ENCODE measurements at regions not wholly inside any gene's neighbourhood (a gene's known extent, or its start where the extent isn't known, plus 50 kb on each side); places are given as distances from the start of the nearest gene placed in this dataset.

DNA sequence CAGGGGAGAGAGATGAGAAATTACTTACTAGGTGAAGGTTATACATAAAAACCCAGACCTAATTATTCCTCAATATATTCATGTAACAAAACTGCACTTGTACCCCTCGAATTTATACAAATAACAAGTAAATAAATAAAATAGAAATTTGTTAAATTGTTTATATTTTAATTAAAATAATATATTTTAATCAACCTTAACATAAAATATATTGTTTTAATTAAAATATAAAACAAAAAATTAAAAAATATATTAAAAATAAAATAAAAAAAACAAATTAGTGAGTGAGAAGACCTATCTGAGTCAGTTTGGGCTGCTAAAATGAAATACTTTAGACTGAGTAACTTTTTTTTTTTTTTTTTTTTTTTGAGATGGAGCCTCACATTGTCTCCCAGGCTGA lies 87.4 kb upstream of the PCDH7 start:
- FAIRE-seq = no peak
- no peaks in the 10 kb centered on the region for H3K9me1 ChIP-seq (ENCODE audit: control insufficient read depth, extremely low read depth, insufficient read depth, low read length)
- no peak overlapping the region for H3K4me3 ChIP-seq (ENCODE audit: control insufficient read depth in 2 of 3, extremely low read depth in 1 of 3, insufficient read depth in 2 of 3, low read depth in 1 of 3, low read length in 3 of 3)

DNA sequence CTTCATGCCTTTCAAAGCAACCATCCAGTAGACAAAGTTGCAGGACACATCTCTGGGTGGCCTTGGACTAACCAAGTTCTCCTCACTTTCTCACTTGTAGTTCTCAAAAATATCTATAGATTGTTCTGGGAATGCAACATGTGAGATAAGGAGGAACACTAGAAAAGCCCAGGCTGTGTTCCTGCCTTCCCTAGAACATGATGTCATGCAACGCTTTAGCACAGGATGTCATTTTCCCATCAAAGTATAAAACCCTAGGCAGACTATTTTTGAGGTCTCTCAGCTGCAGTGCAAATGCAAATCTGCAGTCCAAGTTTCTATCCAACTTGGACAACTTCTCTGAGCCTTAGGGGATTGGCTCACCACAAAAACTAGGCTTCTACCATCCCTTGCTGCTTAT lies 78.8 kb upstream of the PCDH7 start:
- dilution Hi-C loops (cut with MboI; ENCODE audit: extremely low pct_ligation_motif_present, low sequenced_read_pairs) = no loop called here
- TF ChIP-seq CTCF (optimal IDR thresholded peaks at IDR 0.05 in 1 of 3, IDR thresholded peaks at IDR 0.05 in 1 of 3, conservative IDR thresholded peaks at IDR 0.05 in 1 of 3; ENCODE audit: extremely low read depth in 1 of 3, insufficient read depth in 2 of 3, low read length in 3 of 3) = no peak
- no peak for TF ChIP-seq EZH2 (IDR thresholded peaks at IDR 0.05; ENCODE audit: low read length)
- FAIRE-seq = no peak

More for the DNA sequence above, 87.4 kb upstream of the PCDH7 start:
- dilution Hi-C loops (cut with MboI; ENCODE audit: extremely low pct_ligation_motif_present, low sequenced_read_pairs) = no loop called here
- Histone ChIP-seq H3K9ac (ENCODE audit: control insufficient read depth, extremely low read depth, insufficient read depth, low read length) (no peak overlapping the region), H3K79me2 (ENCODE audit: control insufficient read depth, insufficient read depth, low read length) (no peaks in the 10 kb centered on the region), H3K36me3 (ENCODE audit: control insufficient read depth in 2 of 2, extremely low read depth in 1 of 2, insufficient read depth in 2 of 2, low read length in 2 of 2) (no peaks in the 10 kb centered on the region), H3K4me1 (ENCODE audit: control insufficient read depth, extremely low read depth, insufficient read depth, low read length) (no peaks in the 10 kb centered on the region), H3K27ac (ENCODE audit: control insufficient read depth, insufficient read depth, low read length) (no peak overlapping the region), H2AFZ (ENCODE audit: control insufficient read depth, low read length) (no peak overlapping the region), H3K4me2 (ENCODE audit: control insufficient read depth, extremely low read depth, insufficient read depth, low read depth, low read length) (no peak overlapping the region), H3K9me3 (ENCODE audit: control insufficient read depth, low read depth, low read length) (no peaks in the 10 kb centered on the region), H4K20me1 (ENCODE audit: control insufficient read depth, extremely low read depth, insufficient read depth, low read length) (no peaks in the 10 kb centered on the region), H3K27me3 (ENCODE audit: control insufficient read depth, extremely low read depth, insufficient read depth, low read length) (no peaks in the 10 kb centered on the region)
- TF ChIP-seq CTCF (optimal IDR thresholded peaks at IDR 0.05 in 1 of 3, IDR thresholded peaks at IDR 0.05 in 1 of 3, conservative IDR thresholded peaks at IDR 0.05 in 1 of 3; ENCODE audit: extremely low read depth in 1 of 3, insufficient read depth in 2 of 3, low read length in 3 of 3) (no peak), EZH2 (IDR thresholded peaks at IDR 0.05; ENCODE audit: low read length) (no peak)
- DNase-seq (ENCODE audit: low read depth, low spot score) = no peak

More for the DNA sequence above, 78.8 kb upstream of the PCDH7 start:
- H3K4me2 ChIP-seq (ENCODE audit: control insufficient read depth, extremely low read depth, insufficient read depth, low read depth, low read length) = no peak overlapping the region
- H3K36me3 ChIP-seq (ENCODE audit: control insufficient read depth in 2 of 2, extremely low read depth in 1 of 2, insufficient read depth in 2 of 2, low read length in 2 of 2) = no peaks in the 10 kb centered on the region
- DNase-seq (ENCODE audit: low read depth, low spot score) = no peak
- H2AFZ ChIP-seq (ENCODE audit: control insufficient read depth, low read length) = no peak overlapping the region
- no peak overlapping the region for H3K27ac ChIP-seq (ENCODE audit: control insufficient read depth, insufficient read depth, low read length)
- H3K9me3 ChIP-seq (ENCODE audit: control insufficient read depth, low read depth, low read length) = no peaks in the 10 kb centered on the region
- no peak overlapping the region for H3K9ac ChIP-seq (ENCODE audit: control insufficient read depth, extremely low read depth, insufficient read depth, low read length)
- H3K4me3 ChIP-seq (ENCODE audit: control insufficient read depth in 2 of 3, extremely low read depth in 1 of 3, insufficient read depth in 2 of 3, low read depth in 1 of 3, low read length in 3 of 3) = no peak overlapping the region
- H3K27me3 ChIP-seq (ENCODE audit: control insufficient read depth, extremely low read depth, insufficient read depth, low read length) = no peaks in the 10 kb centered on the region
- no peaks in the 10 kb centered on the region for H3K79me2 ChIP-seq (ENCODE audit: control insufficient read depth, insufficient read depth, low read length)
- no peaks in the 10 kb centered on the region for H3K4me1 ChIP-seq (ENCODE audit: control insufficient read depth, extremely low read depth, insufficient read depth, low read length)
- no peaks in the 10 kb centered on the region for H4K20me1 ChIP-seq (ENCODE audit: control insufficient read depth, extremely low read depth, insufficient read depth, low read length)
- no peaks in the 10 kb centered on the region for H3K9me1 ChIP-seq (ENCODE audit: control insufficient read depth, extremely low read depth, insufficient read depth, low read length)

Data from keratinocyte (primary cell).